Kidney tubule cell (primary cell): ENCODE measurements at regions not wholly inside any gene's neighbourhood (a gene's known extent, or its start where the extent isn't known, plus 50 kb on each side); places are given as distances from the start of the nearest gene placed in this dataset.

Source experiments
- DNase-seq: peaks from one replicate; pipeline ENCODE4 v3.0.0-alpha.2; 2018; ENCODE audit warnings: low spot score

- DNase-seq = no peak
These were observed 73.9 kb upstream of the SLC24A5 start for GRCh38 chr15:48046813-48047438.

GRCh38 chr15:48049736-48050135 is 71.1 kb upstream of the SLC24A5 start:
- no peak for DNase-seq

GRCh38 chr15:48052946-48053345 is 67.8 kb upstream of the SLC24A5 start:
- DNase-seq = peak; percentile 76

GRCh38 chr15:48058371-48058770 is 62.4 kb upstream of the SLC24A5 start:
- no peak for DNase-seq

GRCh38 chr15:48059791-48060190 is 61.0 kb upstream of the SLC24A5 start:
- DNase-seq = peak; percentile 19

- DNase-seq = no peak
These were observed 60.4 kb upstream of the SLC24A5 start for GRCh38 chr15:48060396-48060795.

GRCh38 chr15:48061605-48062004 is 59.2 kb upstream of the SLC24A5 start:
- DNase-seq = no peak

GRCh38 chr15:48062148-48062872 is 58.5 kb upstream of the SLC24A5 start:
- DNase-seq = peak; percentile 42

- no peak for DNase-seq
These were observed 57.3 kb upstream of the SLC24A5 start for GRCh38 chr15:48063411-48063985.

GRCh38 chr15:48064421-48064820 is 56.4 kb upstream of the SLC24A5 start:
- DNase-seq = no peak

GRCh38 chr15:48066456-48066855 is 54.3 kb upstream of the SLC24A5 start:
- no peak for DNase-seq
